ENCODE measurements at regions not wholly inside any gene's neighbourhood (a gene's known extent, or its start where the extent isn't known, plus 50 kb on each side); places are given as distances from the start of the nearest gene placed in this dataset.

DNA sequence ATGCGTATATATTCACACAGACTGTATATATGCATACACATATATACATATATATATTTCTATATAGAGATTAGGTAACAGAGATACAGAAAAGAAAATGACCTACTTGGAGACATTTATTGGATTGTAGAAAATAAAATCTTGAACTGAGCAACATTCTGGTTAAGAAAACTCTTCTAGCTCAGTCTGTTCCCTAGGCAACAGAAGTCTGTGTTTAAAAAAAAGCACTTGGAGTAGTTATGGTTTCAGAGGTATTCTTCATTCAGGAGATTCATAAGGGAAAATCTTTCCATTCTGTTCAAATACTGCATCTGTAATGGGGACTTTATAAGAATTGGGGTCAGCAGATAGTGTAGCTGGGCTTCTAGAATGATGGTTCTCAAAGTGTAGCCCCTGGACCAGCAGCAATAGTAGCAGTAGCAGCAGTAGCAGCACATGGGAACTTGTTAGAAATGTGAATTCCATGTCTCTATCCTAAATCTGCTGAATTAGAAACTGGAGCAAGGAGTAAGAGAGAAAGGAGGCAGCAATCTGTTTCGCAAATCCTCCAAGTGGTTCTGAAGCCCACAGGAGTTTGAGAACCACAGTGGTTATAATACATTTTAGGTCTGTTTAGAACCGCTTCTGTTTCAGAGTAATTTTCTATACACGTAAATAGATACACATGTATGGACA is 112.8 kb upstream of the TMEM108 start:
- no peak overlapping the region for H3K4me2 ChIP-seq
- H3K79me2 ChIP-seq, result no peaks in the 10 kb centered on the region
- no peaks in the 10 kb centered on the region for H3K9me3 ChIP-seq (ENCODE audit: low read depth)
- H3K9me2 ChIP-seq (replicated peaks; ENCODE audit: insufficient read depth), result no peaks in the 10 kb centered on the region
- no peak for DNase-seq (ENCODE audit: low spot score)
- no peak overlapping the region for H3K27ac ChIP-seq
- TF ChIP-seq EZH2phosphoT487 (IDR thresholded peaks at IDR 0.05; ENCODE audit: low read depth, severe bottlenecking, unreplicated experiment) (no peak), EZH2 (IDR thresholded peaks at IDR 0.05; ENCODE audit: borderline replicate concordance) (no peak)
- TF ChIP-seq, protein P1, sequence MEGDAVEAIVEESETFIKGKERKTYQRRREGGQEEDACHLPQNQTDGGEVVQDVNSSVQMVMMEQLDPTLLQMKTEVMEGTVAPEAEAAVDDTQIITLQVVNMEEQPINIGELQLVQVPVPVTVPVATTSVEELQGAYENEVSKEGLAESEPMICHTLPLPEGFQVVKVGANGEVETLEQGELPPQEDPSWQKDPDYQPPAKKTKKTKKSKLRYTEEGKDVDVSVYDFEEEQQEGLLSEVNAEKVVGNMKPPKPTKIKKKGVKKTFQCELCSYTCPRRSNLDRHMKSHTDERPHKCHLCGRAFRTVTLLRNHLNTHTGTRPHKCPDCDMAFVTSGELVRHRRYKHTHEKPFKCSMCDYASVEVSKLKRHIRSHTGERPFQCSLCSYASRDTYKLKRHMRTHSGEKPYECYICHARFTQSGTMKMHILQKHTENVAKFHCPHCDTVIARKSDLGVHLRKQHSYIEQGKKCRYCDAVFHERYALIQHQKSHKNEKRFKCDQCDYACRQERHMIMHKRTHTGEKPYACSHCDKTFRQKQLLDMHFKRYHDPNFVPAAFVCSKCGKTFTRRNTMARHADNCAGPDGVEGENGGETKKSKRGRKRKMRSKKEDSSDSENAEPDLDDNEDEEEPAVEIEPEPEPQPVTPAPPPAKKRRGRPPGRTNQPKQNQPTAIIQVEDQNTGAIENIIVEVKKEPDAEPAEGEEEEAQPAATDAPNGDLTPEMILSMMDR (IDR thresholded peaks at IDR 0.05; ENCODE audit: poor library complexity), result no peak
- 94% methylated on average over 4 of the region's 4 CpGs for WGBS (ENCODE audit: low lambda C conversion rate, missing lambda C conversion rate)
- H4K20me1 ChIP-seq (ENCODE audit: insufficient read depth, poor library complexity, severe bottlenecking), result no peaks in the 10 kb centered on the region
- no peaks in the 10 kb centered on the region for H3K4me1 ChIP-seq (ENCODE audit: insufficient read depth)
- H3K36me3 ChIP-seq (replicated peaks; ENCODE audit: insufficient read depth, low read depth), result no peaks in the 10 kb centered on the region
- no peaks in the 10 kb centered on the region for H3K27me3 ChIP-seq
- no peak overlapping the region for H3K4me3 ChIP-seq
- H2AFZ ChIP-seq, result no peak overlapping the region

DNA sequence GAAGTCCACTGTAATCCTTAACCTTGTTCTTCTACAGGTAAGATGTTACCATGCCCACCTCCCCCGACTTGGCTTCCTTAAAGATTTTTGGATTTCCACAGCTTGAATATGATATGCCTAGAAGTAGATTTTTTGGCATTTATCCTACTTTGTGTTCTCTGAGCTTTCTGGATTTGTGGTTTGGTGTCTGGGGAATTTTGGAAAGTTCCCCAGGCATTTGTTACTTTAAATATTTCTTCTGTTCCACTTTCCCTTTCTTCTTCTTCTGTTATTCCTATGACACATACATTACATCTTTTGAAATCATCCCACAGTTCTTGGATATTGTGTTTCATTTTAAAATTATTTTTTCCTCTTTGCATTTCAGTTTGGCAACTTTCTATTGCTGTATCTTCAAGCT is 122.1 kb upstream of the TMEM108 start:
- 91% methylated on average over 1 of the region's 1 CpG for WGBS (ENCODE audit: low lambda C conversion rate, missing lambda C conversion rate)
- H3K9me3 ChIP-seq (ENCODE audit: low read depth), result no peaks in the 10 kb centered on the region
- H3K79me2 ChIP-seq, result no peaks in the 10 kb centered on the region

DNA sequence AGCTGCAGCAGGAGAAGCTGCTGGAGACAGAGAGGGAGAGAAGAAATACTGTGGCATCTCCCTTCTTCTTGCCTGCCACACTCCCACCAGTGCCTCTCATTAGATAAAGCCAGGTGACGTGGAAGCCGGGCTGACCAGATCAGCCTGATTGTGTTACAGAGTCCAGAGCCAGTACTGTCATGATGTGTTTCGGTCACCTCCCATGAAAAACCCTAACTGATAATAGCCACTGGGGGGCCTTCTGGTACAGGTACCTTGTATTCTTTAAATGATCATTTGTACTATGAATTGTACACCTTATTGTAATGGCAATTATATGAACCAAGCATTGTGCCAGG is 125.8 kb upstream of the TMEM108 start:
- 74% methylated on average over 3 of the region's 3 CpGs for WGBS (ENCODE audit: low lambda C conversion rate, missing lambda C conversion rate)
- Histone ChIP-seq H3K36me3 (replicated peaks; ENCODE audit: insufficient read depth, low read depth) (no peaks in the 10 kb centered on the region), H3K27me3 (peaks cover 2% of the 10 kb centered on the region), H3K27ac (no peak overlapping the region), H2AFZ (no peak overlapping the region), H3K9me3 (ENCODE audit: low read depth) (no peaks in the 10 kb centered on the region), H4K20me1 (ENCODE audit: insufficient read depth, poor library complexity, severe bottlenecking) (no peaks in the 10 kb centered on the region), H3K4me1 (ENCODE audit: insufficient read depth) (no peaks in the 10 kb centered on the region), H3K4me2 (no peak overlapping the region), H3K4me3 (no peak overlapping the region), H3K79me2 (no peaks in the 10 kb centered on the region), H3K9me2 (replicated peaks; ENCODE audit: insufficient read depth) (no peaks in the 10 kb centered on the region)
- no peak for DNase-seq (ENCODE audit: low spot score)
- TF ChIP-seq EZH2 (IDR thresholded peaks at IDR 0.05; ENCODE audit: borderline replicate concordance) (no peak), EZH2phosphoT487 (IDR thresholded peaks at IDR 0.05; ENCODE audit: low read depth, severe bottlenecking, unreplicated experiment) (no peak)
- TF ChIP-seq, protein P1 (IDR thresholded peaks at IDR 0.05; ENCODE audit: poor library complexity), result no peak

More for the DNA sequence above, 122.1 kb upstream of the TMEM108 start:
- Histone ChIP-seq H3K4me1 (ENCODE audit: insufficient read depth) (no peaks in the 10 kb centered on the region), H3K4me3 (no peak overlapping the region), H3K4me2 (no peak overlapping the region), H3K27ac (no peak overlapping the region), H3K36me3 (replicated peaks; ENCODE audit: insufficient read depth, low read depth) (no peaks in the 10 kb centered on the region), H4K20me1 (ENCODE audit: insufficient read depth, poor library complexity, severe bottlenecking) (no peaks in the 10 kb centered on the region), H3K9me2 (replicated peaks; ENCODE audit: insufficient read depth) (no peaks in the 10 kb centered on the region), H3K27me3 (peaks cover 3% of the 10 kb centered on the region), H2AFZ (no peak overlapping the region)
- no peak for TF ChIP-seq EZH2phosphoT487 (IDR thresholded peaks at IDR 0.05; ENCODE audit: low read depth, severe bottlenecking, unreplicated experiment)
- TF ChIP-seq, protein P1 (IDR thresholded peaks at IDR 0.05; ENCODE audit: poor library complexity), result no peak
- no peak for TF ChIP-seq EZH2 (IDR thresholded peaks at IDR 0.05; ENCODE audit: borderline replicate concordance)
- DNase-seq (ENCODE audit: low spot score), result no peak

Data from hepatocyte (in vitro differentiated cells).